ENCODE measurements at regions not wholly inside any gene's neighbourhood (a gene's known extent, or its start where the extent isn't known, plus 50 kb on each side); places are given as distances from the start of the nearest gene placed in this dataset.
"Not testable (repeated sequence)": the region's sequence is repeated elsewhere in the genome, so short reads cannot be mapped to it uniquely, and the experiment has no call there.

DNA sequence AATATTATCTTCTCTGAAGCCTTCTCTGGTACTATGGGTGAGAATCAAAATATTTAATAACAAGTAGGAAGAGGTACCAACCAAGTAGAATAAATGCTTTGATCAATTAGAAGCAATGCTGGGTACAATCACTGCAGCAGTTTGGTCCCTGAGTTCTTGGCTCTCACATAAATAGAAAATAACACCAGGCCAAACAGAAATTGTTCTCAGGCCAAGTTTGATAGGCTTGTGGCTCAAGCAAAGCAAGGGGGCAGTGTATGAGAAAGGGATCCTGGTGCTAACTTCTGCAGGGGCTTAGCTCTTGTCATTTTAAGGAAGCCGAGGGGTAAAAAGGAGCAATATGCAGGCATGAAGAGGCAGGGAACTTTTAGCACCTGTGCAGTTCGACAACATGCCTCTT is 146.8 kb upstream of the TMEM229A start:
- Mint-ChIP-seq H3K4me3 (no peak overlapping the region), H3K27ac (no peak overlapping the region), H3K27me3 (no peaks in the 10 kb centered on the region), H3K9me3 (no peaks in the 10 kb centered on the region), H3K36me3 (no peaks in the 10 kb centered on the region), H3K4me1 (no peaks in the 10 kb centered on the region)
- POLR2A ChIA-PET = no interaction called here
- ATAC-seq (ENCODE audit: low read depth) (no peak), DNase-seq (no peak)

GRCh38 chr7:124177891-124178290 is 145.0 kb upstream of the TMEM229A start:
- DNase-seq (no peak), ATAC-seq (ENCODE audit: low read depth) (no peak)
- no peak overlapping the region for H3K27ac Mint-ChIP-seq
- POLR2A ChIA-PET = no interaction called here
- H3K9me3 Mint-ChIP-seq = peaks cover 1% of the 10 kb centered on the region
- H3K4me1 Mint-ChIP-seq = no peaks in the 10 kb centered on the region
- H3K27me3 Mint-ChIP-seq = no peaks in the 10 kb centered on the region
- H3K4me3 Mint-ChIP-seq = no peak overlapping the region
- no peaks in the 10 kb centered on the region for H3K36me3 Mint-ChIP-seq

- H3K4me1 Mint-ChIP-seq; H3K36me3 Mint-ChIP-seq; H3K9me3 Mint-ChIP-seq; H3K27me3 Mint-ChIP-seq; ATAC-seq (ENCODE audit: low read depth); H3K4me3 Mint-ChIP-seq; DNase-seq; POLR2A ChIA-PET; H3K27ac Mint-ChIP-seq: not testable (repeated sequence)
Observed at GRCh38 chr7:124171812-124172211, 138.9 kb upstream of the TMEM229A start.

GRCh38 chr7:124171068-124171467 is 138.2 kb upstream of the TMEM229A start:
- Mint-ChIP-seq H3K27ac (no peak overlapping the region), H3K4me3 (no peak overlapping the region), H3K27me3 (no peaks in the 10 kb centered on the region), H3K36me3 (no peaks in the 10 kb centered on the region), H3K9me3 (peaks cover 8% of the 10 kb centered on the region), H3K4me1 (no peaks in the 10 kb centered on the region)
- POLR2A ChIA-PET = no interaction called here
- ATAC-seq (ENCODE audit: low read depth) (no peak), DNase-seq (no peak)

DNA sequence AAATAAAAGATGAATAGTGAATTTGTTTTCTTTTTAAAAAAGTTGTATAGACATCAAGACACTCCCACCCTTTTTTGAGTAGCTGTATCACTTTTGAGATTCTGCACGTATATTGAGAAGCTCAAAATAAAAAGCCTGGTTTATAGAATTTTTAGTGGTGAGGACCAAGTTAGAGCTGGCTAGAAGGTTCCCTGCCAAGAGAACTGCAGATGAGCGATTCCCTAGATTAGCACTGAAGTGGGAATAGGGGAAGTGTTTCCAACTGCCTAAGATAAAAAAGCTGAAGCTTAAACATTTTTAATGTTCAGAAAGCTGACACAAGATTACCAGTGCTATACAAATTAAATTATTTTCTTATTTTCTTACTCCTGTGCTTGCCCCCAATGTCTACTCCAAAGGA is 135.7 kb upstream of the TMEM229A start:
- POLR2A ChIA-PET = no interaction called here
- Mint-ChIP-seq H3K27me3 (no peaks in the 10 kb centered on the region), H3K27ac (no peak overlapping the region), H3K4me3 (no peak overlapping the region), H3K9me3 (peaks cover 7% of the 10 kb centered on the region), H3K4me1 (no peaks in the 10 kb centered on the region), H3K36me3 (no peaks in the 10 kb centered on the region)
- ATAC-seq (ENCODE audit: low read depth) = no peak
- no peak for DNase-seq

DNA sequence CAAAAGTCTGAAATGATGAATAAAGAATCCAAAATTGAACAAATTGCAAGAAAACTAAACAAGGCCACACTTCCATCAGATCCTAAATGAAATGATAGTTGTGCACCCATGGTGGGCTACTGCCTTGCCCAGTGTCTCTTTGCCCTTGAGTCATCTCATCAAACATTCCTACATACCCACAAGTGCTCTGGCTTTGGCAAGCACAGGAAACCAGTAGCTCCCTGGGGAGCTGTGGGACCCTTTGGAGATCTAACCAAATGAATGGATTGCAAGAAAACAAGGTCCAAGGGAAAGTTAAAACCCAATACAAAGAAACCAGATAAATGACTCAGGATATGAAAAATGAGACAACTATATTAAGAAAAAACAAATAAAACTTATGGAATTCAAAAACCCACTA is 129.8 kb upstream of the TMEM229A start:
- Mint-ChIP-seq H3K36me3 (no peaks in the 10 kb centered on the region), H3K27me3 (no peaks in the 10 kb centered on the region), H3K27ac (no peak overlapping the region), H3K4me3 (no peak overlapping the region), H3K4me1 (no peaks in the 10 kb centered on the region), H3K9me3 (no peaks in the 10 kb centered on the region)
- ATAC-seq (ENCODE audit: low read depth) (no peak), DNase-seq (no peak)
- POLR2A ChIA-PET = no interaction called here

DNA sequence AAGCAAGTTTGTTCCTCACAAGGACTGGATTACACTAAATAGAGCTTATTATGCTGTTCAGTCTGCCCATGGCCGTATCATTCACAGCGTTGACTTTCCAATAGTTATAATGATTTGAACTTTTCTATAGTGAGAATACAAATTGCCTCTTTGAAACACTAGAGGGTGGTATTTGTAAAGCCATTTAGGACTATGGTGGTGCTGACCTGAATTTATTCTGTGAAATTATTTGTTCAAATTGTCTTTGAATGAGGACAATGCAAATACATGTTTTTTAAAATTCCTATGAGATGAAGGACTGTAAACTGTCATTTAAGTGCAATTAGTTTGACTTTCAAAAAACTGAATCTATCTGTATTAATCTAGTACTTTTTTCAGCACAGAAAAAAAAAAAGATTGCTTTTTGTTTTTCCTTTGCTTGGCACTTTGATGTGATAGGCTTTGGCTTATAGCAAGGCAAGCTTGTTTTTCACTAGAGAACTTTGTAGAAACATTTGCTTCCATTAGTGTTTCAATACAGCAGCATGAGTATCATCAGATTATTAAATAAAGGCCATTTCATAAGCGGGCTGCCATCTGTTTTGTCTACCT is 122.7 kb upstream of the TMEM229A start:
- POLR2A ChIA-PET = no interaction called here
- Mint-ChIP-seq H3K27me3 (no peaks in the 10 kb centered on the region), H3K4me3 (no peak overlapping the region), H3K27ac (no peak overlapping the region), H3K36me3 (no peaks in the 10 kb centered on the region), H3K4me1 (no peaks in the 10 kb centered on the region), H3K9me3 (no peaks in the 10 kb centered on the region)
- DNase-seq (no peak), ATAC-seq (ENCODE audit: low read depth) (no peak)

DNA sequence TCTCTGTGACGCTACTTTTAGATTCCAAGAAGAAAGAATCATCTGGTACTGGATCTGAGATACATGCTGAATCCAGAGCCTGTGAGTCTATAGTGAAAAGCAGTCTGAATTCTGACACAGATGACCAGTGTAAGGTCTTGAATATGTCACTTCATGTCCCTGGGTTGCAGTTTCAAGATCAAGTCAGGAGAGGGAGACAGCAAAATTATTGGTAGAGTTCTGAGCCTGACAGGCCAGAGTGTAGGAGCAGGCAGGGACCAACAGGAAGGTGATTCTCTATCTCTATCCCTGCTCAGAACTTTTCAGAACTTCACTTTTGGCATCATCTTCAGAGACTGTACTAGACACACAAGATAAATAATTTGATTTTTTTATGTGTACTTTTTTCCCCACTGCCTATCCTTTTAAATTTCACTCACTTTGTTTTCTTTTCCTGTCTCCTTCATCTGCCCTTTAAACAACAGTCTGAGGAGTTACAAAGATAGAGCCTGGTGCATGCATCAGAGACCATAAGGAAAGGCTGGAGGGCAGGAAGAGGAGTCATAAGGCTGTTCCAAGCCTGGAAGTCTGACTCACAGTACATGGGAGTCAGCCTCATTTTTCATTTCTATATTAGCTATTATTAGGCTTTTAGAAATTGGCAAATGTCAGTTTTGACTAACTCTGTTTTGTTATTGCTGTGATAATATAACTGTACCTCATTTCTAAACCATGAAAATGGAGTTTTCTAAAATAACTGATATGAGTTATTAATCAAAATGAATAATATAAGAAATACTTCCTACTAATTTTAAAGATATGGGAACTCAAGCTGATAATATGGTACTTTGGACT is 120.2 kb upstream of the TMEM229A start:
- POLR2A ChIA-PET = no interaction called here
- Mint-ChIP-seq H3K9me3 (no peaks in the 10 kb centered on the region), H3K27ac (no peak overlapping the region), H3K4me3 (no peak overlapping the region), H3K4me1 (no peaks in the 10 kb centered on the region), H3K36me3 (no peaks in the 10 kb centered on the region), H3K27me3 (no peaks in the 10 kb centered on the region)
- DNase-seq (no peak), ATAC-seq (ENCODE audit: low read depth) (no peak)

DNA sequence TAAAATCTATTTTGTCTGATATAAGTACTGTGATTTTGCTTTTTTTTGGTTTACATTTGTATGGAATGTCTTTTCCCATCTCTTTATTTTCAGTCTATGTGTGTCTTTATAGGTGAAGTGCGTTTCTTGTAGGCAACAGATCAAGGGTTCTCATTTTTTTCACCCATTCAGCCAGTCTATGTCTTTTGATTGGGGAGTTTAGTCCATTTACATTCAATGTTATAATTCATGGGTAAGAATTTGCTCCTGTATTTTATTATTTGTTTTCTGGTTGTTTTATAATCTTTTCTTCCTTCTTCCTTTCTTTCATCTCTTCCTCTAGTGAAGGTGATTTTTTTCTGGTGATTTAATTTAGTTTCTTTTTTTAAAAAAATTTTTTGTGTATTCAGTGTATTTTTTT is 104.8 kb upstream of the TMEM229A start:
- DNase-seq = no peak
- ATAC-seq (ENCODE audit: low read depth) = no peak
- no peaks in the 10 kb centered on the region for H3K27me3 Mint-ChIP-seq
- H3K9me3 Mint-ChIP-seq = no peaks in the 10 kb centered on the region
- no peaks in the 10 kb centered on the region for H3K36me3 Mint-ChIP-seq
- POLR2A ChIA-PET = no interaction called here
- no peak overlapping the region for H3K27ac Mint-ChIP-seq
- H3K4me3 Mint-ChIP-seq = no peak overlapping the region
- H3K4me1 Mint-ChIP-seq = no peaks in the 10 kb centered on the region

DNA sequence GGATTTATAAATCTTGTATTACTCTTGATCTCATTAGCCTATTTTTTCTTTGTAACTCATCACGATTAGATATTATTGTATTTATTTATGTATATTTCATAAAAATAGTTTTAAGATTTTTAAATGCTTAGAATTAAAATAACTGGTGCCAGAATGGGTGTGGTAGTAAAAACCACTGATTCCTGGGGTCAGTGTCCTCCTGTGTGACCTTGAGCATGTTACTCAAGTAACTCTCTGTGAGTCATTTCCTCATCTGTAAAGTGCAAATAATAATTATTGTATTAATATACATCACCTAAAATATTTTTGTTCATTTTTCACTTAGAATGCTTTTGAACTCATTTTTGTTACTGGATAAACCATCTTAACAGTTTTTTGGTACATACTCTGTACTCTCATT is 91.3 kb upstream of the TMEM229A start:
- ATAC-seq (ENCODE audit: low read depth) = no peak
- H3K27ac Mint-ChIP-seq = no peak overlapping the region
- no peaks in the 10 kb centered on the region for H3K9me3 Mint-ChIP-seq
- H3K27me3 Mint-ChIP-seq = no peaks in the 10 kb centered on the region
- H3K36me3 Mint-ChIP-seq = no peaks in the 10 kb centered on the region
- DNase-seq = no peak
- H3K4me1 Mint-ChIP-seq = no peaks in the 10 kb centered on the region
- POLR2A ChIA-PET = no interaction called here
- no peak overlapping the region for H3K4me3 Mint-ChIP-seq

DNA sequence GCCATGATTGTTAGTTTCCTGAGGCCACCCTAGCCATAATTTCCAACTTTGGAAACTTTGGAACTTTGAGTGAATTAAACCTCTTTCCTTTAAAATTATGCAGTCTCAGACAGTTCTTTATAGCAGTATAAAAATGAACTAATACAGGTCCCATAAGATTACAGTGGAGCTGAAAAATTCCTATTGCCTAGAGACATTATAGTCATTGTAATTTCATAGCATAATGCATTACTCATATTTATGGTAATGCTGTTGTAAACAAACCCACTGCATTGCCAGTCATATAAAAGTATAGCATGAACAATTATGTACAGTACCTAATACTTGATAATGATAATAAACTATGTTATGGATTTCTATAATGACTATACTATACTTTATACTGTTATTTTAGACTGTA is 88.0 kb upstream of the TMEM229A start:
- POLR2A ChIA-PET = no interaction called here
- ATAC-seq (ENCODE audit: low read depth) (no peak), DNase-seq (no peak)
- no peak overlapping the region for H3K4me3 Mint-ChIP-seq
- H3K4me1 Mint-ChIP-seq = no peaks in the 10 kb centered on the region
- H3K9me3 Mint-ChIP-seq = no peaks in the 10 kb centered on the region
- no peak overlapping the region for H3K27ac Mint-ChIP-seq
- no peaks in the 10 kb centered on the region for H3K27me3 Mint-ChIP-seq
- H3K36me3 Mint-ChIP-seq = no peaks in the 10 kb centered on the region

GRCh38 chr7:124113045-124113444 is 80.2 kb upstream of the TMEM229A start:
- ATAC-seq (ENCODE audit: low read depth) (no peak), DNase-seq (no peak)
- Mint-ChIP-seq H3K9me3 (no peaks in the 10 kb centered on the region), H3K36me3 (no peaks in the 10 kb centered on the region), H3K27ac (no peak overlapping the region), H3K4me1 (no peaks in the 10 kb centered on the region), H3K27me3 (no peaks in the 10 kb centered on the region), H3K4me3 (no peak overlapping the region)
- POLR2A ChIA-PET = no interaction called here

GRCh38 chr7:124106575-124106974 is 73.7 kb upstream of the TMEM229A start:
- Mint-ChIP-seq H3K27me3 (no peaks in the 10 kb centered on the region), H3K4me1 (no peaks in the 10 kb centered on the region), H3K9me3 (no peaks in the 10 kb centered on the region), H3K4me3 (no peak overlapping the region), H3K36me3 (no peaks in the 10 kb centered on the region), H3K27ac (no peak overlapping the region)
- DNase-seq (no peak), ATAC-seq (ENCODE audit: low read depth) (no peak)
- POLR2A ChIA-PET = no interaction called here

GRCh38 chr7:124101173-124101768 is 68.4 kb upstream of the TMEM229A start:
- Mint-ChIP-seq H3K27me3 (no peaks in the 10 kb centered on the region), H3K36me3 (no peaks in the 10 kb centered on the region), H3K4me1 (no peaks in the 10 kb centered on the region), H3K27ac (no peak overlapping the region), H3K4me3 (no peak overlapping the region), H3K9me3 (peaks cover 1% of the 10 kb centered on the region)
- DNase-seq (no peak), ATAC-seq (ENCODE audit: low read depth) (no peak)
- POLR2A ChIA-PET = no interaction called here
